ENCODE measurements at regions not wholly inside any gene's neighbourhood (a gene's known extent, or its start where the extent isn't known, plus 50 kb on each side); places are given as distances from the start of the nearest gene placed in this dataset.

GRCh38 chr2:20512061-20512605 is 65.3 kb downstream of the RHOB start:
- Histone ChIP-seq H3K27ac (ENCODE audit: insufficient read depth, low read depth, low read length) (no peak overlapping the region), H3K9me1 (replicated peaks; ENCODE audit: control insufficient read depth, extremely low read depth, insufficient read depth, low read length) (no peaks in the 10 kb centered on the region), H4K20me1 (replicated peaks; ENCODE audit: control insufficient read depth, extremely low read depth, insufficient read depth, low read length) (no peaks in the 10 kb centered on the region), H3K79me2 (ENCODE audit: control insufficient read depth, insufficient read depth, low read length) (no peaks in the 10 kb centered on the region), H3K36me3 (ENCODE audit: control insufficient read depth in 2 of 2, extremely low read depth in 1 of 2, insufficient read depth in 2 of 2, low read length in 2 of 2) (no peaks in the 10 kb centered on the region), H3K9me3 (replicated peaks; ENCODE audit: control insufficient read depth, insufficient read depth, low read length) (no peaks in the 10 kb centered on the region), H3K27me3 (ENCODE audit: control insufficient read depth in 2 of 2, insufficient read depth in 2 of 2, low read length in 2 of 2) (no peaks in the 10 kb centered on the region), H3K4me1 (ENCODE audit: control insufficient read depth, extremely low read depth, insufficient read depth, low read length) (peaks cover 21% of the 10 kb centered on the region), H3K4me2 (ENCODE audit: insufficient read depth, low read length) (no peak overlapping the region), H2AFZ (ENCODE audit: low read depth, low read length) (no peak overlapping the region), H3K4me3 (replicated peaks in 1 of 3; ENCODE audit: insufficient read depth in 1 of 3, low read depth in 1 of 3, low read length in 3 of 3) (no peak overlapping the region), H3K9ac (replicated peaks; ENCODE audit: extremely low read depth, insufficient read depth, low read length) (no peak overlapping the region)
- BruUV-seq (replicated peaks) = no TSS peak
- FAIRE-seq (no peak), DNase-seq (ENCODE audit: low read depth, low spot score) (no peak)
- dilution Hi-C loops (cut with MboI; ENCODE audit: extremely low pct_ligation_motif_present, low sequenced_read_pairs) = no loop called here
- TF ChIP-seq MAX (IDR thresholded peaks at IDR 0.05; ENCODE audit: insufficient read depth, insufficient read length) (no peak), POLR2AphosphoS5 (IDR thresholded peaks at IDR 0.05; ENCODE audit: insufficient read depth, low read depth, low read length) (no peak), JUN (IDR thresholded peaks at IDR 0.05; ENCODE audit: borderline replicate concordance, insufficient read depth, insufficient read length, low read depth) (no peak), POLR2A (IDR thresholded peaks at IDR 0.05; ENCODE audit: low read depth, low read length) (no peak), FOS (IDR thresholded peaks at IDR 0.05; ENCODE audit: borderline replicate concordance, insufficient read depth, low read length) (no peak), MYC (IDR thresholded peaks at IDR 0.05; ENCODE audit: low read depth, low read length) (no peak), GATA2 (IDR thresholded peaks at IDR 0.05; ENCODE audit: insufficient read depth, insufficient read length, low read depth, low read length) (no peak), EZH2 (IDR thresholded peaks at IDR 0.05; ENCODE audit: borderline replicate concordance, low read depth, low read length, severe bottlenecking) (no peak)
- TF ChIP-seq, protein P1, sequence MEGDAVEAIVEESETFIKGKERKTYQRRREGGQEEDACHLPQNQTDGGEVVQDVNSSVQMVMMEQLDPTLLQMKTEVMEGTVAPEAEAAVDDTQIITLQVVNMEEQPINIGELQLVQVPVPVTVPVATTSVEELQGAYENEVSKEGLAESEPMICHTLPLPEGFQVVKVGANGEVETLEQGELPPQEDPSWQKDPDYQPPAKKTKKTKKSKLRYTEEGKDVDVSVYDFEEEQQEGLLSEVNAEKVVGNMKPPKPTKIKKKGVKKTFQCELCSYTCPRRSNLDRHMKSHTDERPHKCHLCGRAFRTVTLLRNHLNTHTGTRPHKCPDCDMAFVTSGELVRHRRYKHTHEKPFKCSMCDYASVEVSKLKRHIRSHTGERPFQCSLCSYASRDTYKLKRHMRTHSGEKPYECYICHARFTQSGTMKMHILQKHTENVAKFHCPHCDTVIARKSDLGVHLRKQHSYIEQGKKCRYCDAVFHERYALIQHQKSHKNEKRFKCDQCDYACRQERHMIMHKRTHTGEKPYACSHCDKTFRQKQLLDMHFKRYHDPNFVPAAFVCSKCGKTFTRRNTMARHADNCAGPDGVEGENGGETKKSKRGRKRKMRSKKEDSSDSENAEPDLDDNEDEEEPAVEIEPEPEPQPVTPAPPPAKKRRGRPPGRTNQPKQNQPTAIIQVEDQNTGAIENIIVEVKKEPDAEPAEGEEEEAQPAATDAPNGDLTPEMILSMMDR (IDR thresholded peaks at IDR 0.05; ENCODE audit: extremely low read depth in 1 of 2, insufficient read depth in 1 of 2, low read depth in 1 of 2, low read length in 2 of 2) = no peak
- intact Hi-C loops (cut with micrococcal nuclease) = no loop called here
- POLR2A ChIA-PET = no interaction called here
- CTCF ChIA-PET = interaction anchor here (1.4 kb wide), 1 partner anchor 61 kb away, joined by 4 read pairs; no protein-coding TSS in a partner anchor

Data from endothelial cell of umbilical vein (primary cell).